Activated CD8-positive, alpha-beta T cell treated with anti-CD3 and anti-CD28 coated beads for 36 hours (primary cell): ENCODE measurements at regions not wholly inside any gene's neighbourhood (a gene's known extent, or its start where the extent isn't known, plus 50 kb on each side); places are given as distances from the start of the nearest gene placed in this dataset.
A peak's percentile ranks its signal among the peaks of the same experiment; 100 is the strongest.

Source experiments
- ATAC-seq: fragments of 200-7000 bp; cut with Tn5 transposase; one replicate; pipeline ENCODE4 v1.10.0; 2021; ENCODE audit warnings: mild to moderate bottlenecking, moderate library complexity
- CTCF ChIA-PET: fragments of 350-600 bp; sonication (Branson Sonifier 250); formaldehyde crosslinking; loops from one replicate; lab custom pipeline; 2021; ENCODE audit warnings: antibody characterized with exemption; lab: Charles Lee
- POLR2A ChIA-PET: fragments of 350-600 bp; sonication (Branson Sonifier 250); formaldehyde crosslinking; loops from one replicate; lab custom pipeline; 2021; ENCODE audit warnings: antibody characterized with exemption; lab: Charles Lee
- DNase-seq: peaks from one replicate; pipeline ENCODE4 v3.0.0-alpha.2; 2020
- H3K27ac Mint-ChIP-seq: one replicate; pipeline ENCODE4 v1.8.0; 2021; ENCODE audit warnings: mild to moderate bottlenecking, mixed read lengths
- H3K27me3 Mint-ChIP-seq: one replicate; pipeline ENCODE4 v1.8.0; 2021; ENCODE audit warnings: mixed read lengths
- H3K36me3 Mint-ChIP-seq: one replicate; pipeline ENCODE4 v1.8.0; 2021; ENCODE audit warnings: low read depth, mixed read lengths
- H3K4me1 Mint-ChIP-seq: one replicate; pipeline ENCODE4 v1.8.0; 2021; ENCODE audit warnings: low read depth, mixed read lengths
- H3K4me3 Mint-ChIP-seq: one replicate; pipeline ENCODE4 v1.8.0; 2021; ENCODE audit warnings: mild to moderate bottlenecking, moderate library complexity, mixed read lengths
- H3K9me3 Mint-ChIP-seq: one replicate; pipeline ENCODE4 v1.8.0; 2021; ENCODE audit warnings: mixed read lengths
- intact Hi-C: fragments of 100-400 bp; cut with micrococcal nuclease; formaldehyde crosslinking; loops from one replicate; pipeline ENCODE4 v1.10.0; 2022
- TF ChIP-seq, protein P1 (sequence below): fragments of 200-600 bp; IDR thresholded peaks from one replicate; pipeline ENCODE4 v1.8.0; 2022; ENCODE audit warnings: antibody characterized with exemption, mild to moderate bottlenecking

DNA sequence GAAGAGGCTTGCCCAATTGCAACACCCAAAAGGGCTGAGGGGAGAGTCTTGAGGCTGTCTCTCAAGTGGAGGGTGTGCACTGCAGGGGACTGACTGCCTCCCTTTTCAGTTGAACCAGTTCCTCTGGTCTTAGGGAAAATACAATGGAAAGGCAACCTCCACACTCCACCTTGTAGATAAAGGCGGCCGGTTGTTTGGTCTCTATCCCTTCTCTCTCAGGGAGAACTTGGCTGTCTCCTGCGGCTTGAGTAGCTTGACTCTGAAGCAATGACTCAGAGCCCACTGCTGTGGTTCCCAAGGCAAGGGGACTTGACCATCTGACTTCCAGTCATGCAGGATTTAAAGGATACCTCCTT is 143.2 kb upstream of the UMPS start:
- DNase-seq (no peak), ATAC-seq (no peak)
- peaks cover 28% of the 10 kb centered on the region for H3K4me1 Mint-ChIP-seq
- ChIA-PET POLR2A (no interaction called here), CTCF (interaction anchor here (1.6 kb wide), 1 partner anchor 102 kb away, joined by 7 read pairs; no protein-coding TSS in a partner anchor)
- TF ChIP-seq, protein P1, sequence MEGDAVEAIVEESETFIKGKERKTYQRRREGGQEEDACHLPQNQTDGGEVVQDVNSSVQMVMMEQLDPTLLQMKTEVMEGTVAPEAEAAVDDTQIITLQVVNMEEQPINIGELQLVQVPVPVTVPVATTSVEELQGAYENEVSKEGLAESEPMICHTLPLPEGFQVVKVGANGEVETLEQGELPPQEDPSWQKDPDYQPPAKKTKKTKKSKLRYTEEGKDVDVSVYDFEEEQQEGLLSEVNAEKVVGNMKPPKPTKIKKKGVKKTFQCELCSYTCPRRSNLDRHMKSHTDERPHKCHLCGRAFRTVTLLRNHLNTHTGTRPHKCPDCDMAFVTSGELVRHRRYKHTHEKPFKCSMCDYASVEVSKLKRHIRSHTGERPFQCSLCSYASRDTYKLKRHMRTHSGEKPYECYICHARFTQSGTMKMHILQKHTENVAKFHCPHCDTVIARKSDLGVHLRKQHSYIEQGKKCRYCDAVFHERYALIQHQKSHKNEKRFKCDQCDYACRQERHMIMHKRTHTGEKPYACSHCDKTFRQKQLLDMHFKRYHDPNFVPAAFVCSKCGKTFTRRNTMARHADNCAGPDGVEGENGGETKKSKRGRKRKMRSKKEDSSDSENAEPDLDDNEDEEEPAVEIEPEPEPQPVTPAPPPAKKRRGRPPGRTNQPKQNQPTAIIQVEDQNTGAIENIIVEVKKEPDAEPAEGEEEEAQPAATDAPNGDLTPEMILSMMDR: no peak
- H3K4me3 Mint-ChIP-seq: no peak overlapping the region
- H3K36me3 Mint-ChIP-seq: no peaks in the 10 kb centered on the region
- intact Hi-C loops: no loop called here
- no peaks in the 10 kb centered on the region for H3K9me3 Mint-ChIP-seq
- no peak overlapping the region for H3K27ac Mint-ChIP-seq
- peaks cover 51% of the 10 kb centered on the region for H3K27me3 Mint-ChIP-seq

DNA sequence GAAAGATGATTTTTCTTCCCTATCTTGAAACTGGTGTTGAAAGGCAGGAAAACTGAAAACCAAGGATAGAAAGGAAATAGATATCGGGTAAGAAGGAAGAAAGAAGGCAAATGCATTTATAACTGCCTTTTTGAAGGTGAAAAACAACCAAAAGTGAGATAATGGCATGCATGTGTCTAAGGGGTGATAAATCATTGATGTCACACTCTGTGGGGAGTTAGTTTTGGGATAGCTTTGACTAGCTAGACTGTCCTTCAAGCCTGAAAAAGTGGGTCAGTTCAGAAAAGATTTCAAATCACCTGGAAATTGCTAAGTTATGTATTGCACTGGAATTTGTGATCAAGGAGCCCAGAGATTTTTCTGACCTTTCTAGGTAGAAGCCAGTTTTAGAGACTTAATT is 142.2 kb upstream of the UMPS start:
- CTCF ChIA-PET: interaction anchor here (1.2 kb wide), 1 partner anchor 9 kb away, joined by 3 read pairs; no protein-coding TSS in a partner anchor
- TF ChIP-seq, protein P1: no peak
- Mint-ChIP-seq H3K4me1 (peaks cover 35% of the 10 kb centered on the region), H3K27ac (no peak overlapping the region), H3K27me3 (peaks cover 47% of the 10 kb centered on the region), H3K4me3 (no peak overlapping the region), H3K9me3 (no peaks in the 10 kb centered on the region), H3K36me3 (no peaks in the 10 kb centered on the region)
- POLR2A ChIA-PET: no interaction called here
- DNase-seq (no peak), ATAC-seq (no peak)
- intact Hi-C loops: no loop called here

DNA sequence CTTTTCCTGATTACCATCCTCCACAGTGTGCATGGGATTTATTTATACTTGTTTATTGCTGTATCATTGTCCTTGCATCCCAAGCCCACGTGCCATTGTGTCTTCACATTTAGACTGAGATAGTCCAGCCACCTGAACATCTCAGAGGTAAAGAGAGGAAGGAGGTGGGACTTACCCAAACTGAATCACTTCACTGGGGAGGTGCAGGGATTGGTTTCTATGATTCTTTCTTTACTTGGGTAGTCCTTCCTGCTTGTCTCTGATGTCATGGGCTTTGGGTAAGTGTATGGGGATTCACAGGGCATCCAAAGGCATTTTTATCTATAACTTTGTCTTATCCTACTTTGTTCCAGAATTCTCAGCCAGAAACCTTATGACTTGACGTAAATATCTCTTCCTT is 141.5 kb upstream of the UMPS start:
- peaks cover 43% of the 10 kb centered on the region for H3K4me1 Mint-ChIP-seq
- CTCF ChIA-PET: interaction anchor here (1.2 kb wide), 1 partner anchor 10 kb away, joined by 3 read pairs; no protein-coding TSS in a partner anchor
- H3K4me3 Mint-ChIP-seq: no peak overlapping the region
- intact Hi-C loops: no loop called here
- H3K27me3 Mint-ChIP-seq: peaks cover 43% of the 10 kb centered on the region
- no peaks in the 10 kb centered on the region for H3K36me3 Mint-ChIP-seq
- no peaks in the 10 kb centered on the region for H3K9me3 Mint-ChIP-seq
- ATAC-seq (peak; percentile 52), DNase-seq (peak; percentile 11)
- H3K27ac Mint-ChIP-seq: no peak overlapping the region
- TF ChIP-seq, protein P1: no peak
- POLR2A ChIA-PET: no interaction called here

DNA sequence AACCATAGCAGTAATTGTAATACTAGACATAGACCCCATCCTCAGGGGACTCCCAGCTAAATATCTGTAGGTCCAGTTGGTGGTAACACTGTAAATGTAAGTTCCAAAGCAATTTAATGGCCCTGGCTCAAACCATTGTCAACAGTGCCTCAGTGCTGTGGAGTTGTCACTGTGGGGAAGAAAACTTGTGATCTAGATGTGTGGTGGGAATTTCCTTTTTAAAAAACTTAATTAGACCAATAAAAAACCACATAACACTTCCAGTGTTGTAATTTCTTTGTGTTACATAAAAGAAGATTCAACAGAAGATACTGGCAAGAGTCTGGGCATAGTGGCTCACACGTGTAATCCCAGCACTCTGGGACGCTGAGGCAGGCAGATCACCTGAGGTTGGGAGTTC is 138.6 kb upstream of the UMPS start:
- intact Hi-C loops: no loop called here
- Mint-ChIP-seq H3K27ac (no peak overlapping the region), H3K4me1 (peaks cover 28% of the 10 kb centered on the region), H3K27me3 (peaks cover 28% of the 10 kb centered on the region), H3K36me3 (no peaks in the 10 kb centered on the region), H3K4me3 (no peak overlapping the region), H3K9me3 (no peaks in the 10 kb centered on the region)
- POLR2A ChIA-PET: interaction anchor here (0.9 kb wide), 1 partner anchor 48 kb away, joined by 3 read pairs; no protein-coding TSS in a partner anchor
- CTCF ChIA-PET: interaction anchor here (1.3 kb wide), 1 partner anchor 97 kb away, joined by 3 read pairs; no protein-coding TSS in a partner anchor
- no peak for ATAC-seq
- TF ChIP-seq, protein P1: no peak
- no peak for DNase-seq

DNA sequence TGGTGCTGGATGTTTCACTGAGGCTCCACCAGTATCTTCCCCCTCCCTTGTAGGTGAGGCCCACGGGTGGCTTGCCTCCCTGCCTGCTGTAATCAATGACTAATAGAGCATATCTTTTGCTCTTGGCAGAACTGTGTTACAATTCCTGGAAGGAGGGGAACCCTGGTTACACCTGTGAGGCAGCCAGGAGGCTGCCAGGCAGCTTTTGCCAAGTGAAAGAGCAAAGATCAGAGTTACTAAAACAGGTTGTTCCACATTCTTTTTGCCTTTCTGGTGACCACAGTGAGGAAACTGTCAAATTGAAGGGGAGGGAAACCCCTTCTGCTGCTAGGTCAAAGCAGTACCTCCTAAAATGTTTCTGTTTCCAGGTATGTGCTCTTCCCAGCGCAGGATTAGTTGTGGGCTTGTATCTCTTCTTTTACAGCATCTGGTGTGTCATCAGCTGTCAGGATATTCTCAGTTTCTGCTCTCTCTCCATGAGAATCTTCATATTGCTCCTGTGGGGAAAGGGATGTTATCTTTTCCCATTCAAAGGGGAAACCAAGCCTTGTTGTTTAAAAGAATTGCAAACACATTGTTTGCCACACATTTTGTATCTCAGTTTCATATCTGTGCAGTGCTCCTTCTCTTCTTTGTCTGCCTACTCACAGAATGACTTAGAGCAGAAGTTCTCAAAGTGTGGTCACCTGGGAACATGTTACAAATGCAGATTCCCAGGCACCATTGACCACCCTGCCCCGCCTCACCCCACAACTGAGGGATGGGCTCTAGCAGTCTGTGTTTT is 137.4 kb upstream of the UMPS start:
- H3K4me1 Mint-ChIP-seq: peaks cover 28% of the 10 kb centered on the region
- H3K27ac Mint-ChIP-seq: peak overlapping the region; percentile 53
- H3K4me3 Mint-ChIP-seq: no peak overlapping the region
- intact Hi-C loops: no loop called here
- ATAC-seq: peak; percentile 83
- TF ChIP-seq, protein P1: no peak
- DNase-seq: peak; percentile 56
- CTCF ChIA-PET: no interaction called here
- POLR2A ChIA-PET: interaction anchor here (0.9 kb wide), 1 partner anchor 13 kb away, joined by 3 read pairs; no protein-coding TSS in a partner anchor
- no peaks in the 10 kb centered on the region for H3K9me3 Mint-ChIP-seq
- H3K36me3 Mint-ChIP-seq: no peaks in the 10 kb centered on the region
- peaks cover 27% of the 10 kb centered on the region for H3K27me3 Mint-ChIP-seq
